Adipocyte (in vitro differentiated cells): ENCODE measurements at regions not wholly inside any gene's neighbourhood (a gene's known extent, or its start where the extent isn't known, plus 50 kb on each side); places are given as distances from the start of the nearest gene placed in this dataset.
A peak's percentile ranks its signal among the peaks of the same experiment; 100 is the strongest.

ENCODE experiments used
- DNase-seq: peaks from one replicate; pipeline ENCODE4 v3.0.0-alpha.2; 2015; ENCODE audit warnings: low read depth
- H3K27me3 ChIP-seq: replicated peaks from 2 replicates; pipeline ENCODE4 v1.7.0; 2013; ENCODE audit warnings: mild to moderate bottlenecking, low read length, moderate library complexity; ENCODE audit not compliant: control insufficient read depth, insufficient read depth
- H3K36me3 ChIP-seq: 2 replicates; pipeline ENCODE4 v1.7.0; 2013; ENCODE audit warnings: low read length, mild to moderate bottlenecking, moderate library complexity; ENCODE audit not compliant: control insufficient read depth, insufficient read depth, severe bottlenecking
- H3K4me1 ChIP-seq: 2 replicates; pipeline ENCODE4 v1.7.0; 2013; ENCODE audit warnings: mild to moderate bottlenecking, low read length, moderate library complexity; ENCODE audit not compliant: control insufficient read depth, insufficient read depth
- H3K4me3 ChIP-seq: 2 replicates; pipeline ENCODE4 v1.7.0; 2013; ENCODE audit warnings: mild to moderate bottlenecking, low read length, moderate library complexity
- H3K9ac ChIP-seq: 2 replicates; pipeline ENCODE4 v1.7.0; 2013; ENCODE audit warnings: mild to moderate bottlenecking, low read length, moderate library complexity
- H3K9me3 ChIP-seq: 2 replicates; pipeline ENCODE4 v1.7.0; 2013; ENCODE audit warnings: mild to moderate bottlenecking, low read length, moderate library complexity; ENCODE audit not compliant: control insufficient read depth

DNA sequence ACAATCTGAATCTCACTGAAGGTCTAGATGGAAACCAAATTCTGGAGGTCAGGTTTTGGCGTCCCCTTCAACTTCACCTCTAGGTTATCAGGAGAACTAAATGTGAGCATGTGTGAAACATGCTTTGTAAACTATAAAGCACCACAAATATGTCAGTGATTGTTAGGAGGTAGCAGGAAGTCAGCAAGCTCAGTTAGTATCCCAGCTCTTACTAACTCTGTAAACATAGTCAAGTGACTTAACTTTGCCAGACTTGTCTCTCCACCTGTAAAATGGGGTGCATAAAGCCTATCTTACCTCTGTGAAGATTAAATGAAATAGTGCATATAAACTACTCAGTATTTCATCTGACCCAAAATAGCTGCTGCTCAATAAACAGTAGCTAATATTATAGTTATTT, 121.5 kb downstream of the INSIG2 start:
- H3K36me3 ChIP-seq: no peaks in the 10 kb centered on the region
- H3K4me1 ChIP-seq: no peaks in the 10 kb centered on the region
- H3K4me3 ChIP-seq: no peak overlapping the region
- H3K27me3 ChIP-seq: peaks cover 3% of the 10 kb centered on the region
- H3K9ac ChIP-seq: no peak overlapping the region
- no peaks in the 10 kb centered on the region for H3K9me3 ChIP-seq
- no peak for DNase-seq

DNA sequence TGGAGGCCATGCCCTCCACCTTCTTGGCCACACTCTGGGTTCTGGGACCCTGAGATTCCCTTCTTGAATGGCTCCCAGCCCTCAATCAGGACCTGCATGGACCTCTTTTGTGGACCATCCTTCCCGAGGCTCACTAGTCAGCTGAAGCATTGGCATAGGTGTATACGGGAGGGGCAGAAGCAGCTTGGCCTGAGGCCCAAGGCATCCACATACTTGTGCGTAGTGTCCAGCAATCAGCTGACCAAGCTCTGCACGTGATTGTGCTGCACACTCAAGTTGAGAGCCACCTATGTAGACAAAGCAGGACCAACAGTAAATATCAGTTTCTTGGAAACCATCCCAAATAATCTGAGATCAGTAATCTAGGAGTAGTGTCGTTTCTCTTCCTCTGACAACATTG, 119.6 kb downstream of the INSIG2 start:
- Histone ChIP-seq H3K4me1 (no peaks in the 10 kb centered on the region), H3K4me3 (no peak overlapping the region), H3K9ac (no peak overlapping the region), H3K27me3 (peaks cover 6% of the 10 kb centered on the region), H3K9me3 (no peaks in the 10 kb centered on the region), H3K36me3 (no peaks in the 10 kb centered on the region)
- no peak for DNase-seq

DNA sequence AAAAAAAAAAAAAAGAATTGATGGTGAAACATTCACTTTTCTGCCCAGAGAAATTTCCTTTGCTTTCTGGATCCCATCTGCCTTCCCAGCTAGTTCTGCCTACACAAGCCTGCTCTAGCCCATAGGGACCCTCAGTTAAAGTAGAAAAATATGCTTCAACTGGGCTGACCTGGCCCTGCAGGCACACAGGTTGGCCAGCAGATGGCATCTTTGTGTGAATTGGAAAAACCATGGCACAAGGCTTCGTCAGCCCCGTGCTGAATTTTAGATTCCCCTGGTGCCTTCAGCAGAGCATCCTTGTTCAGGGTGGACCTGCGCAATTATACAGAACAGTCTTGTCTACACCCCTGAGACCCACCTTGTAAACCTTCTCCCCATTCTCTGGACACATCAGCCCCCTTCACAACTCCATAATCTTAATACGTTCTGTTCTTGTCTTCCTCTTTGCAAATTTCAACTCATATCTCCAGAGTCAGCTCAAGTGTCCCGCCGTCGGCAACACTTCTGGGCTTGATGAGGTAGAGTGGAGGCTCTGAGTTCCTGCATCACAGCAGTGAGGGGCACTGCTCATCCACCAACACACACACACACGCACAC, 114.5 kb downstream of the INSIG2 start:
- H3K4me3 ChIP-seq: no peak overlapping the region
- no peaks in the 10 kb centered on the region for H3K9me3 ChIP-seq
- H3K4me1 ChIP-seq: no peaks in the 10 kb centered on the region
- no peak overlapping the region for H3K9ac ChIP-seq
- no peaks in the 10 kb centered on the region for H3K36me3 ChIP-seq
- peak; percentile 75 for DNase-seq
- peaks cover 11% of the 10 kb centered on the region for H3K27me3 ChIP-seq

GRCh38 chr2:118198268-118198667, 110.0 kb downstream of the INSIG2 start:
- no peak overlapping the region for H3K4me3 ChIP-seq
- H3K27me3 ChIP-seq: peaks cover 6% of the 10 kb centered on the region
- no peaks in the 10 kb centered on the region for H3K4me1 ChIP-seq
- no peaks in the 10 kb centered on the region for H3K9me3 ChIP-seq
- H3K9ac ChIP-seq: no peak overlapping the region
- no peak for DNase-seq
- H3K36me3 ChIP-seq: no peaks in the 10 kb centered on the region

DNA sequence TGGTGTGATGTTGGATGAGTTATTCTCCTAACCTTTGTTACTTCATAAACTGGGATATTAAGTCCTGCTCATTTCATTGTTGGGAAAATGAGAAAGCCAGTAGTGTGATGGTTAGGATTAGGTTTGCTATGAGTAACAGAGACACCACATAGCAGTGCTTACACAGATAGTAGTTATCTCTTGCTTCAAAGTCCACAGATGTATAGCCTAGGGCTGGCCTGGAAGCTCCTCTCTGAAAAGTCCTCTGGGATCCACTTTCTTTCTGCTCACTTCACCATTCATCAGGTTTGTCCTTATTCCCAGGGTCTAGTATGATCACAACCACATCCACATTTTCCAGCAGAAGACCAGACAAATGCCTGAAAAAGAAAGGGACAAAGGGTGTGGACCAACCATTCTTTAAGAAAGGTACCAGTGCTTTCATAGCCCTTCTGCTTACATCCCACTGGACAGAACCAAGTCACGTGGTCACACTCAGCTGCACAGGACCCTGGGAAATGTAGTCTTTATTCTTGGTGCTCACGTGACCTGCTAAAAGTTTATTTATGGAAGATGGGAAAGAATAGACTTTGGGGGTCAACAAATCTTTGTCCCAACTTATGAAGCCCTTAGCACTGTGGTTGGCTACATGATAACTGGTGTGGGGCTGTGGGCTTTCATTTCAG, 108.9 kb downstream of the INSIG2 start:
- peak; percentile 7 for DNase-seq

DNA sequence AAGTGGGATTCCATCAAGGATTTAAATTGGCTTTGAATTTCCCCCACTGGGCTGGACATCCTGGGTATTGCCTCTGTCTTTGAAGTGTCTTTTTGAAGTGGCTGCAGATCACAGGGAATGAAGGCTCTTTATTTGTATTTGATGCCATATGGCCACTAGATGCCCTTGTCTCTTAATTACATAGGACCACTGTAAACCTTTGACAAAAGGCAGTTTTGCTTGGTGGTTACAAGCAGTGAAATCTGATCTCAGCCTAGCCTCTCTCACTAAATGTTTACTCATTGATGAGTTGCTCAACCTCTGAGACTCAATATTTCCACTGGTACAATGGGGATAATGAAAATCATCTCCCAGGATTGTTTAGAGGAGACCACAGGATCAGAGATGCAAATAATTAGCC, 102.2 kb downstream of the INSIG2 start:
- DNase-seq: peak; percentile 3
- no peaks in the 10 kb centered on the region for H3K9me3 ChIP-seq
- H3K27me3 ChIP-seq: peaks cover 7% of the 10 kb centered on the region
- H3K4me1 ChIP-seq: peaks cover 3% of the 10 kb centered on the region
- no peaks in the 10 kb centered on the region for H3K36me3 ChIP-seq
- H3K4me3 ChIP-seq: no peak overlapping the region
- H3K9ac ChIP-seq: no peak overlapping the region

More for the DNA sequence above, 108.9 kb downstream of the INSIG2 start:
- Histone ChIP-seq H3K9me3 (no peaks in the 10 kb centered on the region), H3K36me3 (no peaks in the 10 kb centered on the region), H3K4me3 (no peak overlapping the region), H3K4me1 (no peaks in the 10 kb centered on the region), H3K27me3 (peaks cover 5% of the 10 kb centered on the region), H3K9ac (no peak overlapping the region)

- peaks cover 5% of the 10 kb centered on the region for H3K27me3 ChIP-seq
- no peaks in the 10 kb centered on the region for H3K36me3 ChIP-seq
- peak overlapping the region; percentile 90 for H3K4me3 ChIP-seq
- H3K9me3 ChIP-seq: no peaks in the 10 kb centered on the region
- peaks cover 3% of the 10 kb centered on the region for H3K4me1 ChIP-seq
- H3K9ac ChIP-seq: peak overlapping the region; percentile 94
- no peak for DNase-seq
Observed at GRCh38 chr2:118186858-118187254, 98.6 kb downstream of the INSIG2 start.

GRCh38 chr2:118186110-118186857, 98.0 kb downstream of the INSIG2 start:
- Histone ChIP-seq H3K27me3 (peaks cover under 1% of the 10 kb centered on the region), H3K36me3 (no peaks in the 10 kb centered on the region), H3K9me3 (no peaks in the 10 kb centered on the region), H3K9ac (peak overlapping the region; percentile 94), H3K4me3 (peak overlapping the region; percentile 90), H3K4me1 (peaks cover 3% of the 10 kb centered on the region)
- peak; percentile 93 for DNase-seq

DNA sequence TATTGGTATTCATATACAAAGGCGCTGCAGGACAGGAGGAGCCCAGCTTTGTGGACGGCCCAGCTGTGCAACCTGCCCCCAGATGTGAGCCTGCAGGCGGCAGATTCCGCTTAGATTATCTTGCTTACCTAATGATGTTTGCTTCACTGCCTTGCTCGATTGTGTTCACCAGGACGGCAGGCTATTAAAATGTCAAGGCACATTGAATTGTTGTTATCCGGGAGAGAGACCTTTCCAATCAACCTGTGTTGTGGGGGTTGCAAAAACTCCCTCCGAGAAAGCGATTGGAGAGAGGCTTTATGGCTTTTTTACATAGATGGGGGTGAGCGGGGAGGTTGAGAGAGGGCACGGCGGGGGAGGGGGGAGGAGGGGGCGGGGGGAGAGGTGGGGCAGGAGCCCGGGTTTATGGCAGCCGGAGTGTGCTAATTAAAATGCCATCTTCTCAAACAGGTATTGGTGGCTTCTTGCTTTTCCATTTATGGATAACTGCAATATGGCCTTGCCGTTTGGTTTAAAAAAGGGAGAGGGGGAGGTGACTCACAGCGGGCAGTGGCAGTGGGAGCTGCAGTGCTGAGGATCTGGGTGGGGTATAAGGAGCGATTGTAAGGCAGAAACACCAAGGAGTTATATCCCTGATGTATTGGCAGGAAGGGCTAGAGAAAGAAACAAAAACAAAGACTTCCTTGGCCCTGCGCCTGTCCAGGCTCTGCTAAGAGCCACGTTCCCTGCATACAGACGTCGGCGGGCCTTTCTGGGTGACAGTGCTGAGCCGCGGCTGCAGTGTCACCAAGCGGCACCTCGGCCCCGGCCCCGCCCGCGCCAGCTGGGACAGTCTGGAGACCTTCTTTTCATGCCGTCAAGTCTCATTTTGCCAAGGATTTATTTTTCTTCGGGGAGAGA, 97.2 kb downstream of the INSIG2 start:
- H3K27me3 ChIP-seq: no peaks in the 10 kb centered on the region
- H3K4me3 ChIP-seq: peak overlapping the region; percentile 90
- DNase-seq: peak; percentile 69
- H3K4me1 ChIP-seq: peaks cover 3% of the 10 kb centered on the region
- no peaks in the 10 kb centered on the region for H3K36me3 ChIP-seq
- H3K9ac ChIP-seq: peak overlapping the region; percentile 94
- no peaks in the 10 kb centered on the region for H3K9me3 ChIP-seq

DNA sequence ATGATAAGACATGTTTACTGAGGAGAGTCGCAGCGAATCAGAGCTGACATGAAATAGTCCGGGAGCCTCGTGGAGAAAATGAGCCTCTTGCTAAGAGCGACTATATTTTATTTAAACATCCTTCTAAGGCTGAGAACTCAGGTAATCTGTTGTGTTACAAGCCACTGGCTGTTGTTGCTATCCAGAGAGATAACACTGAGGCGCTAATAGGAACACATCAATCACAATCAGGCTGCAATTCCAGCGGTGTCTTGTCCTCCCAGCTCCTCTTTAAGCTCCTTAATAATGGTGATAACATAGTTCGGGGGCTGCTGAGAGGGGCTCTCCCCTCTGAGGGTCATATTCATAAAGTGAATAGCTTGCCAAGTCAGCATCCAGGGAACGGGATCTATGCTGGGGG, 95.1 kb downstream of the INSIG2 start:
- DNase-seq: no peak
- H3K27me3 ChIP-seq: no peaks in the 10 kb centered on the region
- H3K4me1 ChIP-seq: peaks cover 3% of the 10 kb centered on the region
- H3K36me3 ChIP-seq: no peaks in the 10 kb centered on the region
- no peak overlapping the region for H3K4me3 ChIP-seq
- no peaks in the 10 kb centered on the region for H3K9me3 ChIP-seq
- no peak overlapping the region for H3K9ac ChIP-seq

- H3K4me3 ChIP-seq: no peak overlapping the region
- no peak for DNase-seq
- peaks cover 9% of the 10 kb centered on the region for H3K27me3 ChIP-seq
- H3K9ac ChIP-seq: no peak overlapping the region
- no peaks in the 10 kb centered on the region for H3K4me1 ChIP-seq
- no peaks in the 10 kb centered on the region for H3K9me3 ChIP-seq
- H3K36me3 ChIP-seq: no peaks in the 10 kb centered on the region
Observed at GRCh38 chr2:118179445-118179844, 91.2 kb downstream of the INSIG2 start.
